HG02885 (cell line): ENCODE measurements at regions not wholly inside any gene's neighbourhood (a gene's known extent, or its start where the extent isn't known, plus 50 kb on each side); places are given as distances from the start of the nearest gene placed in this dataset.
A peak's percentile ranks its signal among the peaks of the same experiment; 100 is the strongest.

Experiments used
- ATAC-seq: cut with Tn5 transposase; IDR thresholded peaks from one replicate; pipeline ENCODE4 v1.9.1; 2021; ENCODE audit warnings: mild to moderate bottlenecking; ENCODE audit not compliant: unreplicated experiment, poor library complexity

GRCh38 chr3:152051501-152052404 lies 178.3 kb downstream of the SUCNR1 start:
- ATAC-seq: peak; percentile 79

- ATAC-seq: no peak
These were observed 180.4 kb downstream of the SUCNR1 start for GRCh38 chr3:152053866-152054265.

GRCh38 chr3:152054315-152054714 lies 180.9 kb downstream of the SUCNR1 start:
- ATAC-seq: peak; percentile 80

GRCh38 chr3:152056073-152056472 lies 182.6 kb downstream of the SUCNR1 start:
- no peak for ATAC-seq

- ATAC-seq: no peak
These were observed 183.0 kb downstream of the SUCNR1 start for GRCh38 chr3:152056481-152056880.

- no peak for ATAC-seq
These were observed 183.5 kb downstream of the SUCNR1 start for GRCh38 chr3:152056987-152057386.

- ATAC-seq: no peak
These were observed 185.4 kb downstream of the SUCNR1 start for GRCh38 chr3:152058856-152059255.

- no peak for ATAC-seq
These were observed 187.3 kb downstream of the SUCNR1 start for GRCh38 chr3:152060701-152061100.

- no peak for ATAC-seq
These were observed 187.9 kb downstream of the SUCNR1 start for GRCh38 chr3:152061296-152061695.

- ATAC-seq: no peak
These were observed 196.4 kb downstream of the SUCNR1 start for GRCh38 chr3:152069871-152070270.

GRCh38 chr3:152071315-152071714 lies 197.4 kb upstream of the MBNL1 start:
- no peak for ATAC-seq

GRCh38 chr3:152071924-152072323 lies 196.8 kb upstream of the MBNL1 start:
- no peak for ATAC-seq

GRCh38 chr3:152073267-152073666 lies 195.5 kb upstream of the MBNL1 start:
- no peak for ATAC-seq

- ATAC-seq: no peak
These were observed 192.6 kb upstream of the MBNL1 start for GRCh38 chr3:152076148-152076547.

- ATAC-seq: no peak
These were observed 188.7 kb upstream of the MBNL1 start for GRCh38 chr3:152079980-152080379.

- ATAC-seq: no peak
These were observed 185.6 kb upstream of the MBNL1 start for GRCh38 chr3:152083135-152083534.

GRCh38 chr3:152084441-152085158 lies 184.1 kb upstream of the MBNL1 start:
- no peak for ATAC-seq

GRCh38 chr3:152087153-152087552 lies 181.6 kb upstream of the MBNL1 start:
- no peak for ATAC-seq

GRCh38 chr3:152089528-152089927 lies 179.2 kb upstream of the MBNL1 start:
- ATAC-seq: no peak

GRCh38 chr3:152091725-152092124 lies 177.0 kb upstream of the MBNL1 start:
- no peak for ATAC-seq

GRCh38 chr3:152093901-152094300 lies 174.8 kb upstream of the MBNL1 start:
- ATAC-seq: no peak
